HEK293T (cell line): ENCODE measurements at regions not wholly inside any gene's neighbourhood (a gene's known extent, or its start where the extent isn't known, plus 50 kb on each side); places are given as distances from the start of the nearest gene placed in this dataset.

ENCODE experiments used
- ARNT ChIP-seq: fragments of 450-650 bp; IDR thresholded peaks from 2 replicates; pipeline ENCODE4 v1.6.1; 2017; ENCODE audit warnings: mild to moderate bottlenecking
- FOXM1 ChIP-seq: fragments of 450-650 bp; IDR thresholded peaks from 2 replicates; pipeline ENCODE4 v1.6.1; 2017; ENCODE audit warnings: mild to moderate bottlenecking, borderline replicate concordance
- LEF1 ChIP-seq: fragments of 450-650 bp; IDR thresholded peaks from 2 replicates; pipeline ENCODE4 v1.6.1; 2017; ENCODE audit warnings: mild to moderate bottlenecking, borderline replicate concordance
- NFRKB ChIP-seq: fragments of 450-650 bp; IDR thresholded peaks from 2 replicates; pipeline ENCODE4 v1.6.1; 2016; ENCODE audit warnings: mild to moderate bottlenecking, moderate library complexity
- TARDBP ChIP-seq: fragments of 450-650 bp; IDR thresholded peaks from 2 replicates; pipeline ENCODE4 v1.6.1; 2016

DNA sequence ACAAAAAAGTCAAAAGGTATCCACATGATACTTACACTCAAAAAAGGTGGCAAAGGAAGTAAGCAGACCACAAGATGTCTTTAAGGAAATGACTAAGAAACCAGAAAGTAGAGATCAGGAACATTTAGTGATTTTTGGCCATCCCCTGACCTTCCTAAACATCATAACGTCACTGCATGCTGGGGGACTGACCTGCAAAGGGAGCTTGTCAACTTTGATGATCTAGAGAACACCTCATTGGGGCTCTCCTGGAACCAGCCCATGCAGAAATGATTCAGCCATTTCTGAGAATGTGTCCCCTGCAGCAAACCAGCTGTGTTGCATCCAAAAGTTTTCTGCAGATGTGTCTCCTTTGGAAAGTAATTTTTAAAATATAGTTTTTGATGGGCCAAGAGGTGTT is 152.2 kb upstream of the RASSF8 start:
- no peak for TF ChIP-seq ARNT
- TF ChIP-seq NFRKB = no peak
- TF ChIP-seq TARDBP = no peak
- TF ChIP-seq FOXM1 = no peak
- no peak for TF ChIP-seq LEF1
